ENCODE measurements at regions not wholly inside any gene's neighbourhood (a gene's known extent, or its start where the extent isn't known, plus 50 kb on each side); places are given as distances from the start of the nearest gene placed in this dataset.

DNA sequence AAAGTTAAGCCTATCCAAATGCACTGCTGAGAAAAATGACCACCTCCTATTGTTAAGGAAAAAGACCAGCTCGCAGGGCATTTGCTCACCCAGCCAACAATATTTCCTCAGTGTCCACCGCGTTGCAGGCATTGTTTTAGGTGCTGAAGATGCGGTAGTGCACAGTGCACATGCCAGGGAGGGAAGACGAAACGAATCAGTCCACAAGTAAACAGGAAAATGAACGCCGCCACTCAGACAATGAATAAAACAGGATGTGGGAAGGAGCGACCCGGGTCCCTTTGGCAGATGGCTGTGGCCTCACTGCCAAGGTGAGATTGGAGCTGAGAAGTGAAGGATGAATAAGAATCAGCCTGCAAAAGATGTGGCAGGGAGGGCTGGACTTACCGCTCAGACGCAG is 249.2 kb downstream of the FOXL1 start:
- Mint-ChIP-seq H3K27ac (no peak overlapping the region), H3K27me3 (peaks cover 45% of the 10 kb centered on the region), H3K9me3 (no peaks in the 10 kb centered on the region), H3K4me1 (no peaks in the 10 kb centered on the region), H3K36me3 (ENCODE audit: low read depth) (no peaks in the 10 kb centered on the region), H3K4me3 (no peak overlapping the region)
- DNase-seq (no peak), ATAC-seq (no peak)

DNA sequence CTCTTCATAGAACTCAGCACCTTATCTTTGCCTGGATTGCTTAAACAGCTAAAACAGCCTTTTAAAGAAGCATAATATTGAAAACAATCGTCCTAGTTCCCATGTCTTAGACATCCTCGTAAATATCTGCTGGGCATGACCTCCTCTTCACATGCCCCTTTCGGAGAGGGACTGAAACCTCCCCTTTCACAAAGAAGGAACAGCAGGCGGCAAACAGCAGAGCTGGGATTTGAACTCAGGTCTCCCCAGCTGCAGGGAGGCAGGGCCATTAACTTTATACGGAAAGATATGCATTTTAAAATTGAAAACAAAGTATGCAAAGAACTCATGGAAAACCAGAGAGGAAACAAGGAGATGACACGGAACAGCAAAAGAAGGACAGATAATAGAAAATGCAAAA is 249.9 kb downstream of the FOXL1 start:
- ATAC-seq (no peak), DNase-seq (no peak)
- H3K36me3 Mint-ChIP-seq (ENCODE audit: low read depth) = no peaks in the 10 kb centered on the region
- peaks cover 45% of the 10 kb centered on the region for H3K27me3 Mint-ChIP-seq
- no peaks in the 10 kb centered on the region for H3K9me3 Mint-ChIP-seq
- no peaks in the 10 kb centered on the region for H3K4me1 Mint-ChIP-seq
- H3K4me3 Mint-ChIP-seq = no peak overlapping the region
- H3K27ac Mint-ChIP-seq = no peak overlapping the region

DNA sequence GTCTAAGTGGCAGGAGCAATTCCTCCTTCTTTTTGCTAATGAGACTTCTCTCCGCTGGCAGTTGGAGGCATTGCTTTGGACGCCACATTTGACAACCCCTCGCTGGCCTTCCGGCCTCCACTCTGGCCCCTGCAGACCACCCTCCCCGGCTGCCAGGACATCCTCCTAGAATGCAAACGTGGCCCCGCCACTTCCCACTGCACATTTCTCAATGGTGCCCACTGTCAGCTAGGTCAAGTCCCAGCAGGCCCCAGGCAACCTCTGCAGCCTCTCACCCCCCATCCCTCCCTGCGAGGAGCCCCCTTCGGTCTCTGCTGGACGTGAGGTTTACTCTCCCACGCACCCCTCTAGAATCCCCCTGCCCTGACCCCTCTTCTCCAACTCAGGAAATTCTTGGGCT is 250.3 kb downstream of the FOXL1 start:
- H3K4me1 Mint-ChIP-seq = no peaks in the 10 kb centered on the region
- no peak for ATAC-seq
- no peaks in the 10 kb centered on the region for H3K9me3 Mint-ChIP-seq
- no peak overlapping the region for H3K4me3 Mint-ChIP-seq
- DNase-seq = no peak
- H3K36me3 Mint-ChIP-seq (ENCODE audit: low read depth) = no peaks in the 10 kb centered on the region
- H3K27ac Mint-ChIP-seq = no peak overlapping the region
- H3K27me3 Mint-ChIP-seq = peaks cover 43% of the 10 kb centered on the region

DNA sequence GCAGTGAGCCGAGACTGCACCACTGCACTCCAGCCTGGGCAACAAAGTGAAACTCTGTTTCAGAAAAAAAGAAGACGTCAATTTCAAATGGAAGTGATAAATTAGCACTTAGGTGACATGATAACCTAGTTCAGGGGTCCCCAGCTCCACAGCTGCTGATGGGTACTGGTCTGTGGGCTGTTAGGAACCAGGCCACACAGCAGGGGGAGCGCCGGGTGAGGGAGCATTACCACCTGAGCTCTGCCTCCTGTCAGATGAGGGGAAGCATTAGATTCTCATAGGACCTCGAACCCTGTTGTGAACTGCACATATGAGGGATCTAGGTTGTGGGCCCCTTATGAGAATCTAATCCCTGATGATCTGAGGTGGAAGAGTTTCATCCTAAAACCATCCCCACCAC is 253.0 kb downstream of the FOXL1 start:
- Mint-ChIP-seq H3K9me3 (no peaks in the 10 kb centered on the region), H3K27me3 (peaks cover 31% of the 10 kb centered on the region), H3K4me3 (no peak overlapping the region), H3K27ac (no peak overlapping the region), H3K4me1 (no peaks in the 10 kb centered on the region), H3K36me3 (ENCODE audit: low read depth) (no peaks in the 10 kb centered on the region)
- ATAC-seq (no peak), DNase-seq (no peak)

DNA sequence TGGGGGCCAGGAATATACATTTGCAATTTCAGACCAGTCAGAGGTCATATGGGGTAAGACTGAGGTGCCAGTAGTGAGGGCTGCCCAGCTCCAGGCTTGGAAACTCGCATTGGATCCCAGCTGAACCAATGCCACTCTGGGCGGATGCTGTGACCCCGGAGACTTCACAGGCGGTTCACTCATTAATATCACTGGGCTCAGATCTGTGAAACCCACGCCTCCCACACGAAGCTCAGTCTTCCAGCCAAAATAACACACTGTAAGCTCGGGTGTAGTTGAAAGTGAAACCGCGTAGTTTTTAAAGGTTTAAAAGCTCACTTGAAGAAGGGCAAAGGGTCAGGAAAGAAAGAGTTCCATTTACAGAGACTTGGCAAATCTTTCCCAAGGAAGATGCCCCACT is 254.8 kb downstream of the FOXL1 start:
- no peaks in the 10 kb centered on the region for H3K36me3 Mint-ChIP-seq (ENCODE audit: low read depth)
- no peaks in the 10 kb centered on the region for H3K9me3 Mint-ChIP-seq
- H3K27ac Mint-ChIP-seq = no peak overlapping the region
- no peaks in the 10 kb centered on the region for H3K4me1 Mint-ChIP-seq
- H3K27me3 Mint-ChIP-seq = peaks cover 16% of the 10 kb centered on the region
- H3K4me3 Mint-ChIP-seq = no peak overlapping the region
- DNase-seq = no peak
- ATAC-seq = no peak

DNA sequence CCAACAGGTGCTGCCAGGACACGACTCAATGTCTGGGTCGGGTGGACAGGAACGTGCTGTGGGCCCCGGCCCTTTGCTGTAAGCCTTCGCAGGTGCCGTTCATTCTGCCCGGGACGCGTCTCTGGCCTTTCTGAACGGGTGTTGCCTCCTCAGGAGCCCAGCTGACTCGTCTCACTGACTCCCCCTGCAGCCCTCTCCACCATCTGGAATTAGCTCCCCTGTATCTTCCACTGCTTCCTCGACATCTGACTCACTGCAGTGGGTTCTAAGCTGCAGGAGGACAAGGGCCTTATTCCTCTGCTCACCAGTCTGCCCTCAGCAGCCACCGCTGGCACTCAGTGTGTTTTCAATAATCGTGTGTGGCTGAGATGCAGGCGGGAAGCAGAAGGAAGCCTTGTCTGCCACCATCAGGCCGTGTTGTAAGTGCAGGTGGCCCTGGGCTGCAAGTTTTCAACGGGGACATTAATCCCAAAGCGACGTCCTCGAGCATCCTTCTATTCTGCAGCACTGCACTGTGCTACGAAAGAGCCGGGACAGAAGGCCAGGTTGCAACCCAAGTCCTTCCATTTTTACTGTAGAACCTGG is 256.2 kb downstream of the FOXL1 start:
- no peak for DNase-seq
- ATAC-seq = no peak

DNA sequence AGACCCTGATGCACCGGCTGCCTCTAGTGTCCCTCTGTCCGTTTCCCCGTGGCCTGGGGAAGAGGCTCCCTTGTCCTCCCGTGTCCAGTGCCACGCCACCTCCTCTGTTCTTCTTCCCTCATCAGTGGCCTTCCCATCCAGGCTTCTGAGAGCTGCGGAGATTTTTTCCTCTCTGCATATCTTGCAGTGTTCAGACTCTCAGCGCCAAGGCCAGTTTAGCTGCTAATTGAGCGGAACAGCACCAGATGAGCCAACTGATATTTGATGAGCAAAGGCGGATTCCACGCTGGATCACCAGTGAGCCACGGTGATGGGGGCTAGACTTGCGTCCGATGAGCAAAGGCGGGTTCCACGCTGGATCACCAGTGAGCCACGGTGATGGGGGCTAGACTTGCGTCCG is 257.6 kb downstream of the FOXL1 start:
- Mint-ChIP-seq H3K36me3 (ENCODE audit: low read depth) (no peaks in the 10 kb centered on the region), H3K4me3 (no peak overlapping the region), H3K9me3 (no peaks in the 10 kb centered on the region), H3K27me3 (peaks cover 4% of the 10 kb centered on the region), H3K4me1 (no peaks in the 10 kb centered on the region), H3K27ac (no peak overlapping the region)
- DNase-seq = no peak
- no peak for ATAC-seq

More for the DNA sequence above, 256.2 kb downstream of the FOXL1 start:
- H3K4me3 Mint-ChIP-seq = no peak overlapping the region
- H3K4me1 Mint-ChIP-seq = no peaks in the 10 kb centered on the region
- no peaks in the 10 kb centered on the region for H3K36me3 Mint-ChIP-seq (ENCODE audit: low read depth)
- H3K27ac Mint-ChIP-seq = no peak overlapping the region
- peaks cover 8% of the 10 kb centered on the region for H3K27me3 Mint-ChIP-seq
- no peaks in the 10 kb centered on the region for H3K9me3 Mint-ChIP-seq

DNA sequence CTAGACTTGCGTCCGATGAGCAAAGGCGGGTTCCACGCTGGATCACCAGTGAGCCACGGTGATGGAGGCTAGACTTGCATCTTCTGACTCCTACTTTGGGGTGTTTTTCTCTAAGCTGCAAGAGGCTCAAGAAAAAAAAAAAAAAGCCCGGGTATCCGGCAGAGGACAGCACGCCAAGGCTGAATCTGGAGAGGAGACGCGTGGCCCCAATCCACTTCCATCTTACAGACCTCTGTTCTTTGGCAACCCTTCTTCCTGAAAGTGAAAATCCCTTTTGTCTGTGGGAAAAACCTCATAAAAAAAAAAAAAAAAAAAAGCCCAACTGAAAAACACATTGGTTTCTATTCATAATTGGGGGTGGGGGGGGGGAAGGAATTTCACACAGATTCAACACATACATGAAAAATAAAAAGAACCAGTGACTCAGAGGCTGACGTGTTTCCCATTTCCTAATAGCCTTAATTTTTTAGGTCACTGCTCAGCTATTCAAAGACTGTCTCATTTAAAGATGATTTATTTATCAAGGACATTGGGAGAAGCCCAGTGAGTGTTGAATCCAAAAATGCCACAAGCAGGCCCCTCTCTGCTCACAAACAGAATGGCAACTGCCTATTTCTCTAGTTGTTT is 258.3 kb downstream of the FOXL1 start:
- no peaks in the 10 kb centered on the region for H3K9me3 Mint-ChIP-seq
- no peaks in the 10 kb centered on the region for H3K4me1 Mint-ChIP-seq
- H3K4me3 Mint-ChIP-seq = no peak overlapping the region
- ATAC-seq (no peak), DNase-seq (no peak)
- peaks cover 4% of the 10 kb centered on the region for H3K27me3 Mint-ChIP-seq
- no peak overlapping the region for H3K27ac Mint-ChIP-seq
- no peaks in the 10 kb centered on the region for H3K36me3 Mint-ChIP-seq (ENCODE audit: low read depth)

DNA sequence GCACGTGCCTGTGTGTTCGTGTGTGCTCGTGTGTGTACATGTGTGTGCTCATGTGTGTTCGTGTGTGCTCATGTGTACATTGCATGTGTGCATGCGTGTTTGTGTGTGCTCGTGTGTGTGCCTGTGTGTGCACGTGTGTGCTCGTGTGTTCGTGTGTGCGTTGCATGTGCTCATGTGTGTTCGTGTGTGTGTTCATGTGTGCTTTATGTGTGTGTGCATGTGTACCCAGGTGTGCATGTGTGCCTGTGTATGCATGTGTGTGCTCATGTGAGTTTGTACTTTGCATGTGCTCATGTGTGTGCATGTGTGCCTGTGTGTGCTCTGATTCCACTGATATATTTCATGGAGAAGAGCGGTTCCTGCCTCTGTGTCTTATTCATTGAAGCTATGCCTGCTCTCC is 265.5 kb downstream of the FOXL1 start:
- peaks cover 1% of the 10 kb centered on the region for H3K27me3 Mint-ChIP-seq
- no peak overlapping the region for H3K27ac Mint-ChIP-seq
- no peaks in the 10 kb centered on the region for H3K4me1 Mint-ChIP-seq
- H3K9me3 Mint-ChIP-seq = no peaks in the 10 kb centered on the region
- no peak for ATAC-seq
- no peak for DNase-seq
- H3K4me3 Mint-ChIP-seq = no peak overlapping the region
- H3K36me3 Mint-ChIP-seq (ENCODE audit: low read depth) = no peaks in the 10 kb centered on the region

DNA sequence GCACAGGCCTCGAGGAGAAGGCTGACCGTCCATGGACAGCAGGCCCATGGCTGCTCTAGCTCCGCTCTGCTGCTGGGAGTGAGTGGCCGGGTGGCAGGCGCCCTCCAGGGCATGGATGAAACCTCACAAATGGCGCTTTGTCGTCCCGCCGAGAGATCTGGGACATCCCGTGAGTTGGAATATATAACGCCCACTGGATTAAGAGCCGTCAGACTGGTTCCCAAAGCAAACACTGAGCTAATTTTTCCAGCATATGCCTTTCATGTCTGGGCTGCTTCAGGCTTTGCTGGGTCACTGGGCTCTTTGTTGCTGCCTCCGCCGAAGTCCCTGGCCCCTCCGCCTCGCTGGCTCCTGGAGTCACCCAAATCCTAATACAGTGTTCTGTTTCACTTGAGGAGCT is 266.3 kb downstream of the FOXL1 start:
- ATAC-seq (no peak), DNase-seq (no peak)
- Mint-ChIP-seq H3K27ac (no peak overlapping the region), H3K27me3 (peaks cover 1% of the 10 kb centered on the region), H3K9me3 (no peaks in the 10 kb centered on the region), H3K4me1 (no peaks in the 10 kb centered on the region), H3K4me3 (no peak overlapping the region), H3K36me3 (ENCODE audit: low read depth) (no peaks in the 10 kb centered on the region)

DNA sequence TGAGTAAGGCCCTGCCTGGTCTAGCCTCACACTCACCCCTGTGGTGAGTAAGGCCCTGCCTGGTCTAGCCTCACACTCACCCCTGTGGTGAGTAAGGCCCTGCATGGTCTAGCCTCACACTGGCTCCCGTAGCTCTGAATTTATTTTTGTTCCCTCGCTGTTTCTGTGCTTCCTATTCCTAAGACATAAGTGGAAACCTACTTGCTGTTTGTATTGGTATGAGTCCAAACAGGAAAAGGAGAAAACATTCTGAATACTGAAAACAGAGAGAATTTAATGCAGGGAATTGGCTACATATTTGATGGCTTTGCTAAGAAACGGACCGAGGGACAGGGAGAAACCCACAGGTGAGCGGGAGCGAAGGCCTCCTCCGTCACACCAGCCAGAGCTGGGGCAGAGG is 267.8 kb downstream of the FOXL1 start:
- H3K36me3 Mint-ChIP-seq (ENCODE audit: low read depth) = no peaks in the 10 kb centered on the region
- H3K4me1 Mint-ChIP-seq = no peaks in the 10 kb centered on the region
- H3K9me3 Mint-ChIP-seq = no peaks in the 10 kb centered on the region
- no peak overlapping the region for H3K27ac Mint-ChIP-seq
- DNase-seq (no peak), ATAC-seq (no peak)
- H3K27me3 Mint-ChIP-seq = peaks cover 1% of the 10 kb centered on the region
- H3K4me3 Mint-ChIP-seq = no peak overlapping the region

DNA sequence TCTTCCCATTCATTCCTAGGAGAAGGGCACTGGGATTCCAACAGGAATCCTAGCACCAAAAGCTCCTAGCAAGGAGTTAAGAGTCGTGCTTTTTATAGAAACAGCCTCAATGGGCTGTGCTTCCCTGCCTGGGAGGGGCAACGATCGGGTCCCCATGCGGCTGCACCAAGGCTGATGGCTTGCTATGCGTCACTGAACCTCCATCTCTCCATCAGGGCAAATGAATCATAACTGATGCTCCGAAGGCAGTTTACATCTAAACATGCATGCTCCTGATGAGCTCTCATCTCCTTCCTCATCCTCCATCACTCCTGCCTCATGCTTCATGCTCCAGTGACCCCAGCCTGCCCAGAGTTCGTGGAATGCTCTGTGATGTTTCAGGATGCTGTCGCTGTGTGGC is 270.5 kb downstream of the FOXL1 start:
- no peaks in the 10 kb centered on the region for H3K9me3 Mint-ChIP-seq

DNA sequence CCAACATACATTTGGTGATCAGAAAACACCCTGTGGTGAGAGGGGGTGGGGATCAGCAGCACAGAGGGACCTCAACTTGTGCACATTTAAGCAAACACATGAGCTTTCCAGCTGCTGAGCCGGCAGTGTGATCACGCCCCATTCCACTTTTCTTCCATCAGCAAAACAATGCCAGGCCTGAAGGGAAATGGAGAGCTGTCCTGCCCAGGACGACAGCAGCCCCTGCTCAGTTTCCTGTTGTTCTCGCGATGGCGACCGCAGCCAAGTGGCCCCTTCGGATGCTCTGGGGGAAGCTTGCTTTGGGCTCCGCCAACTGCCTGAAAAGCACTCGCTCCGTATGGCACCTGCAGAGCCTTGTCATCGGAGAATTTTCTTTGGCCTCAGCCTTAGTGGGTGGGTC is 272.3 kb downstream of the FOXL1 start:
- H3K4me3 Mint-ChIP-seq = no peak overlapping the region
- no peaks in the 10 kb centered on the region for H3K9me3 Mint-ChIP-seq
- DNase-seq = no peak
- peaks cover 1% of the 10 kb centered on the region for H3K27me3 Mint-ChIP-seq
- no peak for ATAC-seq
- no peaks in the 10 kb centered on the region for H3K4me1 Mint-ChIP-seq
- H3K27ac Mint-ChIP-seq = no peak overlapping the region
- no peaks in the 10 kb centered on the region for H3K36me3 Mint-ChIP-seq (ENCODE audit: low read depth)

More for the DNA sequence above, 270.5 kb downstream of the FOXL1 start:
- DNase-seq (no peak), ATAC-seq (no peak)
- Mint-ChIP-seq H3K36me3 (ENCODE audit: low read depth) (no peaks in the 10 kb centered on the region), H3K27ac (no peak overlapping the region), H3K27me3 (peaks cover 1% of the 10 kb centered on the region), H3K4me3 (no peak overlapping the region), H3K4me1 (no peaks in the 10 kb centered on the region)

DNA sequence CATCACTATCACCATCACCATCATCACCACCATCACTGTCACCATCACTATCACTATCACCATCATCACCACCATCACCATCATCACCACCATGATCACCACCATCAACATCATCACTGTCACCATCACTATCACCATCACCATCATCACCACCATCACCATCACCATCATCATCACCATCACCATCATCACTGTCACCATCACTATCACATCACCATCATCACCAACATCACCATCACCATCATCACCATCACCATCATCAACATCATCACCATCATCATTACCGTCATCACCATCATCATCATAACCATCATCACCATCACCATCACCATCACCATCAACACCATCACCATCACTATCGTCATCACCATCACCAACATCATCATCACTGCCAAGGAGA is 273.8 kb downstream of the FOXL1 start:
- Mint-ChIP-seq H3K4me3 (no peak overlapping the region), H3K4me1 (no peaks in the 10 kb centered on the region), H3K9me3 (no peaks in the 10 kb centered on the region), H3K27ac (no peak overlapping the region), H3K27me3 (peaks cover 1% of the 10 kb centered on the region), H3K36me3 (ENCODE audit: low read depth) (no peaks in the 10 kb centered on the region)
- DNase-seq = no peak
- no peak for ATAC-seq

DNA sequence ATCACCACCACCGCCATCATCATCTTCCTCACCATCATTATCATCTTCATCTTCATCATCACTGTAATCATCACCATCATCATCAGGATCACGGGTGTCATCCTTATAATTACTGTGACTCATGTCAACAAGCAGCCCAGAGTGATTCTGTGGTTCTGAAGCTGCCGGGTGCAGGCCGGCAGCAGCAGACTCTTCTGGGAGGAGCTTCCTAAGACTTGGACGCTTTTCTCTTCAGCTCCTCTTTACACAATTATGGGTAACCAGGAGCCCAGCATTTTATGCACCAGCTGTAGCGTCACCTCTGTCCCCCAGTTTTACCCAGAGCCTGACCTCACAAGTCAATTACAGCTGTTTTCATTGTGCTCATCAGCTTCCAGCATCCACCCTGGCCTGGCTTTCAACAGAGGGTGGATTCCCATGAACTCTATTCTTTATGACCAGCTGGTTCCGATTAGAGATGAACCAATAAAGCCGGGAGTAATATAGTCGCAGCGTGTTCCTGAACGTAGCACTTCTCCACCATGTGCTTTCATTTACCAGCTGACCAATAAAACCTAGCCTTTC is 275.8 kb downstream of the FOXL1 start:
- DNase-seq (no peak), ATAC-seq (no peak)
- Mint-ChIP-seq H3K9me3 (no peaks in the 10 kb centered on the region), H3K36me3 (ENCODE audit: low read depth) (no peaks in the 10 kb centered on the region), H3K4me3 (no peak overlapping the region), H3K27me3 (peaks cover 2% of the 10 kb centered on the region), H3K27ac (no peak overlapping the region), H3K4me1 (no peaks in the 10 kb centered on the region)

Data from activated naive CD8-positive, alpha-beta T cell treated with anti-CD3 and anti-CD28 coated beads, Interleukin-2, amount 50 U/mL, for 24 hours (primary cell).